IMR-90 (cell line): ENCODE measurements at regions not wholly inside any gene's neighbourhood (a gene's known extent, or its start where the extent isn't known, plus 50 kb on each side); places are given as distances from the start of the nearest gene placed in this dataset.

Experiments
- ATAC-seq: fragments of 200-7000 bp; cut with Tn5 transposase; 2 replicates; pipeline ENCODE4 v1.9.1; 2020; ENCODE audit warnings: low read depth, mild to moderate bottlenecking, moderate library complexity
- BruUV-seq: library from RNA; stranded (reverse); fragments of 400-500 nt; replicated peaks from 2 replicates; lab custom pipeline; 2021; lab: Mats Ljungman, UMichigan
- CTCF ChIA-PET: fragments of 300-600 bp; formaldehyde crosslinking; extraction: SDS; loops from one replicate; lab custom pipeline; 2021; ENCODE audit warnings: antibody characterized with exemption; lab: Yijun Ruan, JAX
- POLR2A ChIA-PET: fragments of 300-600 bp; sonication (Branson Sonifier 250); formaldehyde crosslinking; loops from one replicate; lab custom pipeline; 2022; ENCODE audit warnings: antibody characterized with exemption; ENCODE audit not compliant: unreplicated experiment; lab: Charles Lee
- DNase-seq: peaks from one replicate; pipeline ENCODE4 v3.0.0; 2013
- H2AFZ ChIP-seq: replicated peaks from 2 replicates; pipeline ENCODE3; 2013; ENCODE audit warnings: low read length, mild to moderate bottlenecking; ENCODE audit not compliant: poor library complexity
- H2AK5ac ChIP-seq: 2 replicates; pipeline ENCODE4 v1.6.1; 2013; ENCODE audit warnings: low read depth, low read length, inconsistent platforms
- H2AK9ac ChIP-seq: replicated peaks from 2 replicates; pipeline ENCODE3; 2013; ENCODE audit warnings: mild to moderate bottlenecking, low read depth, low read length, moderate library complexity; ENCODE audit not compliant: poor library complexity
- H2BK120ac ChIP-seq: 2 replicates; pipeline ENCODE4 v1.6.1; 2013; ENCODE audit warnings: low read depth, low read length, inconsistent platforms
- H2BK15ac ChIP-seq: 3 replicates; pipeline ENCODE4 v1.6.1; 2013; ENCODE audit warnings: low read depth, low read length, inconsistent platforms
- H2BK20ac ChIP-seq: 2 replicates; pipeline ENCODE4 v1.6.1; 2013; ENCODE audit warnings: low read depth, mild to moderate bottlenecking, inconsistent platforms, low read length, moderate library complexity
- H2BK5ac ChIP-seq: 2 replicates; pipeline ENCODE4 v1.6.1; 2013; ENCODE audit warnings: mild to moderate bottlenecking, low read depth, low read length, inconsistent platforms; ENCODE audit not compliant: poor library complexity, severe bottlenecking
- H3K14ac ChIP-seq: replicated peaks from 2 replicates; pipeline ENCODE4 v1.6.1; 2013; ENCODE audit warnings: low read depth, low read length, inconsistent platforms
- H3K18ac ChIP-seq: 2 replicates; pipeline ENCODE4 v1.6.1; 2013; ENCODE audit warnings: low read depth, low read length, control low read depth
- H3K23ac ChIP-seq: 2 replicates; pipeline ENCODE4 v1.6.1; 2013; ENCODE audit warnings: low read depth, low read length, inconsistent platforms
- H3K27ac ChIP-seq: 2 replicates; pipeline ENCODE4 v1.5.1; 2013; ENCODE audit warnings: mild to moderate bottlenecking, control low read depth, low read length; ENCODE audit not compliant: insufficient read depth
- H3K27me3 ChIP-seq: 2 replicates; pipeline ENCODE4 v1.6.1; 2013; ENCODE audit warnings: low read length; ENCODE audit not compliant: control insufficient read depth, insufficient read depth
- H3K36me3 ChIP-seq: 2 replicates; pipeline ENCODE4 v1.6.1; 2013; ENCODE audit warnings: low read length, mixed read lengths; ENCODE audit not compliant: control insufficient read depth, insufficient read depth
- H3K4ac ChIP-seq: 2 replicates; pipeline ENCODE4 v1.6.1; 2013; ENCODE audit warnings: low read depth, low read length, inconsistent platforms
- H3K4me1 ChIP-seq: 2 replicates; pipeline ENCODE4 v1.6.1; 2013; ENCODE audit warnings: low read length, mixed read lengths; ENCODE audit not compliant: control insufficient read depth, insufficient read depth
- H3K4me2 ChIP-seq: 2 replicates; pipeline ENCODE4 v1.6.1; 2013; ENCODE audit warnings: low read depth, mild to moderate bottlenecking, control low read depth, low read length, moderate library complexity
- H3K4me3 ChIP-seq: 2 replicates; pipeline ENCODE4 v1.5.1; 2013; ENCODE audit warnings: low read depth, mild to moderate bottlenecking, control low read depth, low read length, moderate library complexity; ENCODE audit not compliant: insufficient read depth
- H3K56ac ChIP-seq: 2 replicates; pipeline ENCODE4 v1.6.1; 2013; ENCODE audit warnings: low read length, inconsistent platforms; ENCODE audit not compliant: insufficient read depth; ENCODE audit errors: extremely low read depth
- H3K79me1 ChIP-seq, 2 experiments: 2 replicates each; pipeline ENCODE4 v1.6.1; 2013; ENCODE audit warnings: low read length in 2 of 2, inconsistent platforms in 1 of 2, low read depth in 1 of 2
- H3K9ac ChIP-seq: 2 replicates; pipeline ENCODE4 v1.6.1; 2013; ENCODE audit warnings: low read depth, low read length, control low read depth
- H3K9me1 ChIP-seq: 2 replicates; pipeline ENCODE4 v1.6.1; 2013; ENCODE audit warnings: low read length, inconsistent platforms; ENCODE audit not compliant: insufficient read depth
- H3K9me3 ChIP-seq: 2 replicates; pipeline ENCODE4 v1.6.1; 2013; ENCODE audit warnings: low read length; ENCODE audit not compliant: control insufficient read depth, insufficient read depth
- H4K20me1 ChIP-seq: 2 replicates; pipeline ENCODE4 v1.6.1; 2013; ENCODE audit warnings: low read length, inconsistent platforms; ENCODE audit not compliant: insufficient read depth
- H4K5ac ChIP-seq: 2 replicates; pipeline ENCODE4 v1.6.1; 2013; ENCODE audit warnings: mild to moderate bottlenecking, low read depth, low read length, control low read depth
- H4K8ac ChIP-seq, 2 experiments: 2 replicates each; pipeline ENCODE4 v1.6.1; 2013; ENCODE audit warnings: low read depth in 2 of 2, low read length in 2 of 2, control low read depth in 1 of 2, inconsistent platforms in 1 of 2
- H4K91ac ChIP-seq: 2 replicates; pipeline ENCODE4 v1.6.1; 2013; ENCODE audit warnings: low read depth, low read length, inconsistent platforms; ENCODE audit not compliant: insufficient read depth
- BHLHE40 ChIP-seq: fragments of 150-350 bp; IDR thresholded peaks from 2 replicates; pipeline ENCODE4 v1.6.1; 2016; ENCODE audit warnings: mild to moderate bottlenecking, low read depth, low read length
- CEBPB ChIP-seq: IDR thresholded peaks from 2 replicates; pipeline ENCODE4 v1.6.1; 2012; ENCODE audit warnings: low read depth, low read length, improper control_type of control experiment
- CHD1 ChIP-seq: IDR thresholded peaks from 2 replicates; pipeline ENCODE4 v1.6.1; 2012; ENCODE audit warnings: low read depth, low read length, improper control_type of control experiment
- FOS ChIP-seq: fragments of 150-350 bp; IDR thresholded peaks from 2 replicates; pipeline ENCODE4 v1.6.1; 2016; ENCODE audit warnings: low read depth, low read length
- MAFK ChIP-seq: IDR thresholded peaks from 2 replicates; pipeline ENCODE4 v1.6.1; 2012; ENCODE audit warnings: low read depth, low read length, improper control_type of control experiment
- MAZ ChIP-seq: IDR thresholded peaks from 2 replicates; pipeline ENCODE4 v1.6.1; 2012; ENCODE audit warnings: low read depth, mild to moderate bottlenecking, low read length, improper control_type of control experiment, moderate library complexity, borderline replicate concordance
- MXI1 ChIP-seq: IDR thresholded peaks from 2 replicates; pipeline ENCODE4 v1.6.1; 2012; ENCODE audit warnings: low read depth, mild to moderate bottlenecking, low read length, moderate library complexity, borderline replicate concordance
- NFE2L2 ChIP-seq: fragments of 150-350 bp; IDR thresholded peaks from 2 replicates; pipeline ENCODE4 v1.6.1; 2016; ENCODE audit warnings: low read depth, mild to moderate bottlenecking, low read length
- POLR2A ChIP-seq: IDR thresholded peaks from 2 replicates; pipeline ENCODE4 v1.6.1; 2012; ENCODE audit warnings: mild to moderate bottlenecking, low read depth, low read length
- RAD21 ChIP-seq: IDR thresholded peaks from 2 replicates; pipeline ENCODE4 v1.6.1; 2012; ENCODE audit warnings: low read length, improper control_type of control experiment
- RCOR1 ChIP-seq: IDR thresholded peaks from 2 replicates; pipeline ENCODE4 v1.6.1; 2012; ENCODE audit warnings: mild to moderate bottlenecking, low read length, improper control_type of control experiment; ENCODE audit not compliant: insufficient replicate concordance
- RFX5 ChIP-seq: IDR thresholded peaks from 2 replicates; pipeline ENCODE4 v1.8.0; 2012; ENCODE audit warnings: low read depth, mild to moderate bottlenecking, low read length, moderate library complexity
- SMC3 ChIP-seq: fragments of 150-350 bp; IDR thresholded peaks from 2 replicates; pipeline ENCODE4 v1.6.1; 2016; ENCODE audit warnings: low read depth, mild to moderate bottlenecking, antibody characterized with exemption, low read length, moderate library complexity
- WGBS, 2 experiments: methylation state at CpG; one replicate each; pipeline versions ENCODE4 v1.1.5 to v1.1.7; 2013; ENCODE audit warnings: missing lambda C conversion rate in 2 of 2; ENCODE audit not compliant: insufficient read length in 1 of 2; ENCODE audit errors: extremely low coverage in 2 of 2; 5-methylcytosine and 5-hydroxymethylcytosine counted together
- dilution Hi-C: fragments of 300-500 bp; cut with HindIII; formaldehyde crosslinking; loops from one replicate; pipeline ENCODE4 v1.14.3; 2018; ENCODE audit warnings: low sequenced_read_pairs; ENCODE audit not compliant: unreplicated experiment
- in situ Hi-C: fragments of 300-500 bp; cut with MboI; formaldehyde crosslinking; loops from 3 replicates; pipeline ENCODE4 v1.14.3; 2019; ENCODE audit warnings: low sequenced_read_pairs, inconsistent platforms, mixed read lengths
- intact Hi-C: fragments of 100-400 bp; cut with micrococcal nuclease; formaldehyde crosslinking; loops from 2 replicates; pipeline ENCODE4 v1.10.0; 2022
- TF ChIP-seq, protein P1 (sequence below): fragments of 150-350 bp; IDR thresholded peaks from 2 replicates; pipeline ENCODE4 v1.6.1; 2017; ENCODE audit warnings: mild to moderate bottlenecking, antibody characterized with exemption, low read length, low read depth
- TF ChIP-seq, protein P2 (sequence below): conservative IDR thresholded peaks from 2 replicates; pipeline ENCODE4 v1.5.1; 2012; ENCODE audit warnings: mild to moderate bottlenecking, low read depth, low read length, improper control_type of control experiment

DNA sequence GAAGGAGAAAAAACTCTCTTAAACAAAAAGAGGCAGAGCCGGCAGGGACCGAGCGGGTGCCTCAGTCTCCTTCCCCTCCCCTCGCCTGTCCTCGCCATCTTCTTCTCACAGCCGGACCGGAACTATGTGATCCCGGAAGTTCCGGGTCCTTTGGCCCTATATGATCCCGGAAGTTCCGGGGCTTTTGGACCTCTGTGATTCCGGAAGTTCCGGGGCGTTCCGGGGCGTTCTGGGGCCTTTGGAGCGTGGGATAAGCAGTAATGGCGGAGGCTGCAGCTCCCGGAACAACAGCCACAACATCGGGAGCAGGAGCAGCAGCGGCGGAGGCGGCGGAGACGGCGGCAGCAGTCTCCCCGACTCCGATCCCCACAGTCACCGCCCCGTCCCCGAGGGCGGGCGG, 98.9 kb upstream of the MED14 start:
- Histone ChIP-seq H2BK5ac (no peak overlapping the region), H3K4ac (no peak overlapping the region), H3K14ac (no peak overlapping the region), H2AK9ac (no peak overlapping the region), H3K4me3 (no peak overlapping the region), H3K9me3 (no peaks in the 10 kb centered on the region), H3K23ac (no peak overlapping the region), H2AK5ac (no peak overlapping the region), H3K36me3 (no peaks in the 10 kb centered on the region), H3K79me1 (no peaks in the 10 kb centered on the region), H3K18ac (no peak overlapping the region), H3K4me2 (no peak overlapping the region), H3K9ac (no peak overlapping the region), H3K4me1 (no peaks in the 10 kb centered on the region), H3K56ac (no peak overlapping the region), H4K8ac (no peak overlapping the region), H4K20me1 (no peaks in the 10 kb centered on the region), H3K27me3 (peaks cover 7% of the 10 kb centered on the region), H3K27ac (no peak overlapping the region), H3K9me1 (no peaks in the 10 kb centered on the region), H2BK15ac (no peak overlapping the region), H4K5ac (no peak overlapping the region), H2BK20ac (no peak overlapping the region), H2BK120ac (no peak overlapping the region), H2AFZ (no peak overlapping the region), H4K91ac (no peak overlapping the region)
- intact Hi-C loops (no loop called here), in situ Hi-C loops (no loop called here), dilution Hi-C loops (no loop called here)
- no peak for DNase-seq
- ATAC-seq, result no peak
- ChIA-PET POLR2A (no interaction called here), CTCF (no interaction called here)
- TF ChIP-seq, protein P1, sequence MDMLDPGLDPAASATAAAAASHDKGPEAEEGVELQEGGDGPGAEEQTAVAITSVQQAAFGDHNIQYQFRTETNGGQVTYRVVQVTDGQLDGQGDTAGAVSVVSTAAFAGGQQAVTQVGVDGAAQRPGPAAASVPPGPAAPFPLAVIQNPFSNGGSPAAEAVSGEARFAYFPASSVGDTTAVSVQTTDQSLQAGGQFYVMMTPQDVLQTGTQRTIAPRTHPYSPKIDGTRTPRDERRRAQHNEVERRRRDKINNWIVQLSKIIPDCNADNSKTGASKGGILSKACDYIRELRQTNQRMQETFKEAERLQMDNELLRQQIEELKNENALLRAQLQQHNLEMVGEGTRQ, result no peak
- TF ChIP-seq FOS, result no peak
- TF ChIP-seq RFX5, result no peak
- no peak for TF ChIP-seq MXI1
- TF ChIP-seq RAD21, result no peak
- TF ChIP-seq CEBPB, result no peak
- TF ChIP-seq MAFK, result no peak
- no peak for TF ChIP-seq CHD1
- no peak for TF ChIP-seq SMC3
- no peak for TF ChIP-seq MAZ
- TF ChIP-seq, protein P2, sequence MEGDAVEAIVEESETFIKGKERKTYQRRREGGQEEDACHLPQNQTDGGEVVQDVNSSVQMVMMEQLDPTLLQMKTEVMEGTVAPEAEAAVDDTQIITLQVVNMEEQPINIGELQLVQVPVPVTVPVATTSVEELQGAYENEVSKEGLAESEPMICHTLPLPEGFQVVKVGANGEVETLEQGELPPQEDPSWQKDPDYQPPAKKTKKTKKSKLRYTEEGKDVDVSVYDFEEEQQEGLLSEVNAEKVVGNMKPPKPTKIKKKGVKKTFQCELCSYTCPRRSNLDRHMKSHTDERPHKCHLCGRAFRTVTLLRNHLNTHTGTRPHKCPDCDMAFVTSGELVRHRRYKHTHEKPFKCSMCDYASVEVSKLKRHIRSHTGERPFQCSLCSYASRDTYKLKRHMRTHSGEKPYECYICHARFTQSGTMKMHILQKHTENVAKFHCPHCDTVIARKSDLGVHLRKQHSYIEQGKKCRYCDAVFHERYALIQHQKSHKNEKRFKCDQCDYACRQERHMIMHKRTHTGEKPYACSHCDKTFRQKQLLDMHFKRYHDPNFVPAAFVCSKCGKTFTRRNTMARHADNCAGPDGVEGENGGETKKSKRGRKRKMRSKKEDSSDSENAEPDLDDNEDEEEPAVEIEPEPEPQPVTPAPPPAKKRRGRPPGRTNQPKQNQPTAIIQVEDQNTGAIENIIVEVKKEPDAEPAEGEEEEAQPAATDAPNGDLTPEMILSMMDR, result no peak
- TF ChIP-seq NFE2L2, result no peak
- TF ChIP-seq BHLHE40, result no peak
- TF ChIP-seq RCOR1, result no peak
- TF ChIP-seq POLR2A, result no peak
- 92% methylated on average over 17 of the region's 33 CpGs; no CpG with 5 or more reads in 1 of the 2 experiments for WGBS, 2 experiments
- no TSS peak for BruUV-seq
